ENCODE measurements at regions not wholly inside any gene's neighbourhood (a gene's known extent, or its start where the extent isn't known, plus 50 kb on each side); places are given as distances from the start of the nearest gene placed in this dataset.

DNA sequence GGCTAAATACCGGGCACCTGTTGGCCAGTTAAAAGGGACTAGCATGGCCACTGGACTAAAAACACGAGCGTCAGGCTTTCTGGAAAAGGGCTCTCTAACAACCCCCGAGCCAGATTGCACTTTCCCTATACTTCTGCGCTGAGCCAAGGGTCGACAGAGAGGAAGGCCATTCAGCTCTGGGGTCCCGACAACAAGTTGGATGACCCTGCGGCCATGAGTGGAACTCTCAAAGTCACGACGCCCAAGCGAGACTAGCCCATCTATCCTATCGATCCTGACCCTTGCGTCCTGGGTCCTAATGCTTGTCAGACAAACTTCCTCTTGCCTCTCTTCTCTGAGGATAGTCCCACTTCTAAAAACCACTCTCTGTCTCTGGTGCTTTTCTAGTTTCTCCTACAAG is 99.9 kb upstream of the PRDX6 start:
- Histone ChIP-seq H3K27me3 (ENCODE audit: control insufficient read depth in 3 of 3, insufficient read depth in 3 of 3, low read depth in 1 of 3, low read length in 3 of 3) (no peaks in the 10 kb centered on the region), H3K4me3 (ENCODE audit: low read length in 2 of 2) (peak overlapping the region in 1 of 2 donors; percentile 54), H3K23ac (ENCODE audit: low read depth, low read length, poor library complexity) (no peak overlapping the region), H2AK5ac (ENCODE audit: low read depth, low read length) (no peak overlapping the region), H2BK120ac (ENCODE audit: low read depth, low read length) (no peak overlapping the region), H3K36me3 (replicated peaks in 1 of 2; ENCODE audit: control insufficient read depth in 2 of 2, insufficient read depth in 2 of 2, low read length in 2 of 2) (no peaks in the 10 kb centered on the region), H4K91ac (ENCODE audit: low read depth, low read length, poor library complexity) (no peak overlapping the region), H2BK12ac (ENCODE audit: low read length) (no peak overlapping the region), H4K8ac (ENCODE audit: low read depth, low read length) (no peak overlapping the region), H3K18ac (ENCODE audit: low read length) (no peak overlapping the region), H3K14ac (ENCODE audit: low read length) (no peak overlapping the region), H3K79me1 (ENCODE audit: low read depth, low read length) (no peaks in the 10 kb centered on the region), H3K27ac (replicated peaks; ENCODE audit: low read length) (no peak overlapping the region), H2BK15ac (ENCODE audit: low read length) (no peak overlapping the region), H2BK5ac (ENCODE audit: low read length) (no peak overlapping the region), H3K9me3 (replicated peaks in 1 of 2; ENCODE audit: control insufficient read depth in 2 of 2, insufficient read depth in 1 of 2, low read depth in 1 of 2, low read length in 2 of 2) (no peaks in the 10 kb centered on the region), H3K4ac (ENCODE audit: low read length) (no peak overlapping the region), H3K9ac (ENCODE audit: low read depth, low read length, poor library complexity) (no peak overlapping the region), H2AFZ (ENCODE audit: low read length) (no peak overlapping the region), H3K4me1 (ENCODE audit: control insufficient read depth in 2 of 2, insufficient read depth in 1 of 2, low read depth in 1 of 2, low read length in 2 of 2) (no peaks in the 10 kb centered on the region), H3K4me2 (ENCODE audit: insufficient read depth, low read length, poor library complexity, severe bottlenecking) (no peak overlapping the region)
- no peak for DNase-seq (ENCODE audit: low spot score)
- no CpG with 5 or more reads among the region's 13 CpGs for WGBS, 2 donors (ENCODE audit: extremely low coverage in 2 of 2, insufficient read length in 2 of 2, insufficient replicate concordance in 1 of 2)

- Histone ChIP-seq H2BK120ac (ENCODE audit: low read depth, low read length) (no peak overlapping the region), H3K9ac (ENCODE audit: low read depth, low read length, poor library complexity) (no peak overlapping the region), H3K79me1 (ENCODE audit: low read depth, low read length) (no peaks in the 10 kb centered on the region), H2BK5ac (ENCODE audit: low read length) (no peak overlapping the region), H4K91ac (ENCODE audit: low read depth, low read length, poor library complexity) (no peak overlapping the region), H2AFZ (ENCODE audit: low read length) (no peak overlapping the region), H3K23ac (ENCODE audit: low read depth, low read length, poor library complexity) (no peak overlapping the region), H3K4me1 (ENCODE audit: control insufficient read depth in 2 of 2, insufficient read depth in 1 of 2, low read depth in 1 of 2, low read length in 2 of 2) (no peaks in the 10 kb centered on the region), H2BK12ac (ENCODE audit: low read length) (no peak overlapping the region), H3K27ac (replicated peaks; ENCODE audit: low read length) (no peak overlapping the region), H3K4me3 (ENCODE audit: low read length in 2 of 2) (no peak overlapping the region), H4K8ac (ENCODE audit: low read depth, low read length) (no peak overlapping the region), H3K14ac (ENCODE audit: low read length) (no peak overlapping the region), H3K9me3 (replicated peaks in 1 of 2; ENCODE audit: control insufficient read depth in 2 of 2, insufficient read depth in 1 of 2, low read depth in 1 of 2, low read length in 2 of 2) (no peaks in the 10 kb centered on the region), H3K36me3 (replicated peaks in 1 of 2; ENCODE audit: control insufficient read depth in 2 of 2, insufficient read depth in 2 of 2, low read length in 2 of 2) (no peaks in the 10 kb centered on the region), H3K4ac (ENCODE audit: low read length) (no peak overlapping the region), H2AK5ac (ENCODE audit: low read depth, low read length) (no peak overlapping the region), H3K4me2 (ENCODE audit: insufficient read depth, low read length, poor library complexity, severe bottlenecking) (no peak overlapping the region), H3K27me3 (ENCODE audit: control insufficient read depth in 3 of 3, insufficient read depth in 3 of 3, low read depth in 1 of 3, low read length in 3 of 3) (no peaks in the 10 kb centered on the region), H2BK15ac (ENCODE audit: low read length) (no peak overlapping the region), H3K18ac (ENCODE audit: low read length) (no peak overlapping the region)
- no peak for DNase-seq (ENCODE audit: low spot score)
- WGBS, 2 donors (ENCODE audit: extremely low coverage in 2 of 2, insufficient read length in 2 of 2, insufficient replicate concordance in 1 of 2), result no CpG with 5 or more reads among the region's 1 CpG
These were observed 93.8 kb upstream of the PRDX6 start for GRCh38 chr1:173383351-173383750.

DNA sequence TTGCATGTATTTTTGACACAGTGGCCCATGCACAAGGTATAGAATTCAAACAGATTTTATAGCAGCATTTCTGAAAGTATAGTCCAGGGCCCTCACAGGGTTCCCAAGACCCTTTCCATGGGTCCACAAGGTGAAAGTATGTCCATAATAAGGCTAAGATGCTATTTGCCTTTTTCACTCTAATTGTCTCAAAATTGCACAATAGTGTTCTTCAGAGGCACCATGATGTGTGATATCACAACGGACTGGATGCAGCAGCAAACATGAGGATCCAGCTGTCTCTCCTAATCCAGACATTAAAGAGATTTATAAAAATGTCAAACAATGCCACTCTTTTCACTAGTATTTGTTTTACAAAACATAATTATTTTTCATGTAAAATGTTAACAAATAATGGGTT is 88.8 kb upstream of the PRDX6 start:
- Histone ChIP-seq H3K23ac (ENCODE audit: low read depth, low read length, poor library complexity) (no peak overlapping the region), H2BK120ac (ENCODE audit: low read depth, low read length) (no peak overlapping the region), H3K27ac (replicated peaks; ENCODE audit: low read length) (no peak overlapping the region), H2BK5ac (ENCODE audit: low read length) (no peak overlapping the region), H2AK5ac (ENCODE audit: low read depth, low read length) (no peak overlapping the region), H2AFZ (ENCODE audit: low read length) (no peak overlapping the region), H3K4me2 (ENCODE audit: insufficient read depth, low read length, poor library complexity, severe bottlenecking) (no peak overlapping the region), H4K91ac (ENCODE audit: low read depth, low read length, poor library complexity) (no peak overlapping the region), H3K18ac (ENCODE audit: low read length) (no peak overlapping the region), H2BK15ac (ENCODE audit: low read length) (no peak overlapping the region), H3K4me3 (ENCODE audit: low read length in 2 of 2) (no peak overlapping the region), H2BK12ac (ENCODE audit: low read length) (no peak overlapping the region), H3K14ac (ENCODE audit: low read length) (no peak overlapping the region), H3K79me1 (ENCODE audit: low read depth, low read length) (no peaks in the 10 kb centered on the region), H3K4me1 (ENCODE audit: control insufficient read depth in 2 of 2, insufficient read depth in 1 of 2, low read depth in 1 of 2, low read length in 2 of 2) (no peaks in the 10 kb centered on the region), H3K27me3 (ENCODE audit: control insufficient read depth in 3 of 3, insufficient read depth in 3 of 3, low read depth in 1 of 3, low read length in 3 of 3) (no peaks in the 10 kb centered on the region), H4K8ac (ENCODE audit: low read depth, low read length) (no peak overlapping the region), H3K36me3 (replicated peaks in 1 of 2; ENCODE audit: control insufficient read depth in 2 of 2, insufficient read depth in 2 of 2, low read length in 2 of 2) (no peaks in the 10 kb centered on the region), H3K9me3 (replicated peaks in 1 of 2; ENCODE audit: control insufficient read depth in 2 of 2, insufficient read depth in 1 of 2, low read depth in 1 of 2, low read length in 2 of 2) (no peaks in the 10 kb centered on the region), H3K9ac (ENCODE audit: low read depth, low read length, poor library complexity) (no peak overlapping the region), H3K4ac (ENCODE audit: low read length) (no peak overlapping the region)
- no CpG with 5 or more reads among the region's 1 CpG for WGBS, 2 donors (ENCODE audit: extremely low coverage in 2 of 2, insufficient read length in 2 of 2, insufficient replicate concordance in 1 of 2)
- DNase-seq (ENCODE audit: low spot score), result no peak

- Histone ChIP-seq H3K9me3 (replicated peaks in 1 of 2; ENCODE audit: control insufficient read depth in 2 of 2, insufficient read depth in 1 of 2, low read depth in 1 of 2, low read length in 2 of 2) (no peaks in the 10 kb centered on the region), H3K4me2 (ENCODE audit: insufficient read depth, low read length, poor library complexity, severe bottlenecking) (no peak overlapping the region), H3K4me3 (ENCODE audit: low read length in 2 of 2) (no peak overlapping the region), H2BK120ac (ENCODE audit: low read depth, low read length) (no peak overlapping the region), H3K27ac (replicated peaks; ENCODE audit: low read length) (no peak overlapping the region), H3K4ac (ENCODE audit: low read length) (no peak overlapping the region), H3K79me1 (ENCODE audit: low read depth, low read length) (no peaks in the 10 kb centered on the region), H2BK15ac (ENCODE audit: low read length) (no peak overlapping the region), H2BK5ac (ENCODE audit: low read length) (no peak overlapping the region), H3K36me3 (replicated peaks in 1 of 2; ENCODE audit: control insufficient read depth in 2 of 2, insufficient read depth in 2 of 2, low read length in 2 of 2) (no peaks in the 10 kb centered on the region), H4K8ac (ENCODE audit: low read depth, low read length) (no peak overlapping the region), H2AK5ac (ENCODE audit: low read depth, low read length) (no peak overlapping the region), H3K18ac (ENCODE audit: low read length) (no peak overlapping the region), H3K9ac (ENCODE audit: low read depth, low read length, poor library complexity) (no peak overlapping the region), H3K14ac (ENCODE audit: low read length) (no peak overlapping the region), H3K23ac (ENCODE audit: low read depth, low read length, poor library complexity) (no peak overlapping the region), H2AFZ (ENCODE audit: low read length) (no peak overlapping the region), H4K91ac (ENCODE audit: low read depth, low read length, poor library complexity) (no peak overlapping the region), H3K4me1 (ENCODE audit: control insufficient read depth in 2 of 2, insufficient read depth in 1 of 2, low read depth in 1 of 2, low read length in 2 of 2) (no peaks in the 10 kb centered on the region), H2BK12ac (ENCODE audit: low read length) (no peak overlapping the region), H3K27me3 (ENCODE audit: control insufficient read depth in 3 of 3, insufficient read depth in 3 of 3, low read depth in 1 of 3, low read length in 3 of 3) (no peaks in the 10 kb centered on the region)
- no peak for DNase-seq (ENCODE audit: low spot score)
- no CpG with 5 or more reads among the region's 8 CpGs for WGBS, 2 donors (ENCODE audit: extremely low coverage in 2 of 2, insufficient read length in 2 of 2, insufficient replicate concordance in 1 of 2)
These were observed 84.1 kb upstream of the PRDX6 start for GRCh38 chr1:173392895-173393658.

Data from neuronal stem cell (in vitro differentiated cells).